BE2C (cell line): ENCODE measurements at regions not wholly inside any gene's neighbourhood (a gene's known extent, or its start where the extent isn't known, plus 50 kb on each side); places are given as distances from the start of the nearest gene placed in this dataset.

ENCODE experiments used
- DNase-seq: peaks from one replicate; pipeline ENCODE4 v3.0.0-alpha.2; 2020
- H3K27me3 ChIP-seq: fragments of 250-450 bp; sonication (Bioruptor Pico); 2 replicates; pipeline ENCODE4 v1.5.1; 2020; ENCODE audit warnings: mild to moderate bottlenecking
- H3K36me3 ChIP-seq: fragments of 250-450 bp; sonication (Bioruptor Pico); 2 replicates; pipeline ENCODE4 v1.5.1; 2020; ENCODE audit warnings: mild to moderate bottlenecking
- H3K4me1 ChIP-seq: fragments of 250-450 bp; sonication (Bioruptor Pico); 2 replicates; pipeline ENCODE4 v1.5.1; 2020
- H3K4me3 ChIP-seq: 2 replicates; pipeline ENCODE4 v1.5.1; 2011; ENCODE audit warnings: low read depth, low read length
- H3K9me3 ChIP-seq: fragments of 250-450 bp; sonication (Bioruptor Pico); 2 replicates; pipeline ENCODE4 v1.5.1; 2020
- TF ChIP-seq, protein P1 (sequence below): IDR thresholded peaks from 2 replicates; pipeline ENCODE4 v1.5.1; 2012; ENCODE audit warnings: mild to moderate bottlenecking, low read depth, low read length

DNA sequence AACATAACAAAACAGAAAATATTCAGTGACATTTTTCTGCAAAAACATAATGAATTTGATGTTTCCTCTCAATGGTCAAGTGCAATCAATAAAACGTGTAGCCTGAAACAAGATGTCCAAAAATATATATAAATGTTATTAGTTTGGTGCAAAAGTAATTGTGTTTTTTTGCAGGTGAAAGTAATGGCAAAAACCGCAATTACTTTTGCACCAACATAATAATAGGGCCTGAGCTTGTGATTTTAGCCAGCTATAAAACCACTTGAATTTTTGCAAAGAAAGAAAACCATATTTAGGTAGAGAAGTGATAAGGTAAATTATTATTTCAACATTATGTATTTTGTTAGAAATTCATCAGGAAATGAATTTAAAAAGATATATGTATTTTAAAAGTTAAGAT lies 475.3 kb upstream of the AMOT start:
- Histone ChIP-seq H3K4me1 (no peaks in the 10 kb centered on the region), H3K4me3 (no peak overlapping the region), H3K27me3 (no peaks in the 10 kb centered on the region), H3K36me3 (no peaks in the 10 kb centered on the region), H3K9me3 (no peaks in the 10 kb centered on the region)
- TF ChIP-seq, protein P1, sequence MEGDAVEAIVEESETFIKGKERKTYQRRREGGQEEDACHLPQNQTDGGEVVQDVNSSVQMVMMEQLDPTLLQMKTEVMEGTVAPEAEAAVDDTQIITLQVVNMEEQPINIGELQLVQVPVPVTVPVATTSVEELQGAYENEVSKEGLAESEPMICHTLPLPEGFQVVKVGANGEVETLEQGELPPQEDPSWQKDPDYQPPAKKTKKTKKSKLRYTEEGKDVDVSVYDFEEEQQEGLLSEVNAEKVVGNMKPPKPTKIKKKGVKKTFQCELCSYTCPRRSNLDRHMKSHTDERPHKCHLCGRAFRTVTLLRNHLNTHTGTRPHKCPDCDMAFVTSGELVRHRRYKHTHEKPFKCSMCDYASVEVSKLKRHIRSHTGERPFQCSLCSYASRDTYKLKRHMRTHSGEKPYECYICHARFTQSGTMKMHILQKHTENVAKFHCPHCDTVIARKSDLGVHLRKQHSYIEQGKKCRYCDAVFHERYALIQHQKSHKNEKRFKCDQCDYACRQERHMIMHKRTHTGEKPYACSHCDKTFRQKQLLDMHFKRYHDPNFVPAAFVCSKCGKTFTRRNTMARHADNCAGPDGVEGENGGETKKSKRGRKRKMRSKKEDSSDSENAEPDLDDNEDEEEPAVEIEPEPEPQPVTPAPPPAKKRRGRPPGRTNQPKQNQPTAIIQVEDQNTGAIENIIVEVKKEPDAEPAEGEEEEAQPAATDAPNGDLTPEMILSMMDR: no peak
- no peak for DNase-seq

DNA sequence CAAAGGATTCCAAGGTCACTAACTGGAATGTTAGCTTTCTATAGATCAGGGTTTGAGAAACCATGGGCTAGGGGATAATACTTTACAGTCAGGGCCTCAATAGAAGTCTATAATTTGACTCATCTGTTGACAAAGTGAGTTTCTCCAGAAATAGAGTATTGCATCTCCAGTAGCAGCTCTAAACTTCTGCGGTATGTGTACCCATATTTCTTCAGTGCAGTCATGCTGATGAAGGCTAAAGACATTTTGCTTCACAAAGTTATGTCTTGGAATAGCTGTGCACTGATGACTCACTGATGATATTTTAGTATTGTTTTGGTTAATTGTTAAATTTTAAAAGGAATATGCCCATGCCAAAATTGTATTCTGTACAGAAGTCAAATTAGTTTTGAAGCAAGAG lies 464.9 kb upstream of the AMOT start:
- no peaks in the 10 kb centered on the region for H3K36me3 ChIP-seq
- DNase-seq: no peak

DNA sequence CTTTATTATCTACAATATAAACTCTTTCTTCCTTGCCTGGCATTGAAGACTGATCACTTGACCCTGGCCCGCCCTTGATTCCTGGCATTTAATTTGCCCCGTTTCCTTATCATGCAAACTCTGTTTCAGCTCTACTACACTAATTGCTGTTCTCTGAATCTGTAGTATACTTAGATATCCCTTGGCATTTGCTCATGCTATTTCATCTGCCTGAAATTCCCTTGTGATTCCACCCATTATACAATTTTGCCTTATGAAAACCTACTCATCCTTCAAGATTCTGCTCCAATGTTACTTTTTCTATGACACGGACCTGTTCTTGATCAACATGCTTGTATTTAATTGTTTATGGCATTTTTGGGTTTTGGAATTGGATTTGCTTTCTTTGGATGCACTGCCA lies 459.9 kb upstream of the AMOT start:
- H3K4me3 ChIP-seq: no peak overlapping the region
- H3K4me1 ChIP-seq: no peaks in the 10 kb centered on the region
- DNase-seq: peak; percentile 9
- H3K9me3 ChIP-seq: no peaks in the 10 kb centered on the region
- no peaks in the 10 kb centered on the region for H3K36me3 ChIP-seq
- no peaks in the 10 kb centered on the region for H3K27me3 ChIP-seq
- TF ChIP-seq, protein P1: no peak

More for the DNA sequence above, 464.9 kb upstream of the AMOT start:
- Histone ChIP-seq H3K4me1 (no peaks in the 10 kb centered on the region), H3K4me3 (no peak overlapping the region), H3K9me3 (no peaks in the 10 kb centered on the region), H3K27me3 (no peaks in the 10 kb centered on the region)
- TF ChIP-seq, protein P1: no peak

DNA sequence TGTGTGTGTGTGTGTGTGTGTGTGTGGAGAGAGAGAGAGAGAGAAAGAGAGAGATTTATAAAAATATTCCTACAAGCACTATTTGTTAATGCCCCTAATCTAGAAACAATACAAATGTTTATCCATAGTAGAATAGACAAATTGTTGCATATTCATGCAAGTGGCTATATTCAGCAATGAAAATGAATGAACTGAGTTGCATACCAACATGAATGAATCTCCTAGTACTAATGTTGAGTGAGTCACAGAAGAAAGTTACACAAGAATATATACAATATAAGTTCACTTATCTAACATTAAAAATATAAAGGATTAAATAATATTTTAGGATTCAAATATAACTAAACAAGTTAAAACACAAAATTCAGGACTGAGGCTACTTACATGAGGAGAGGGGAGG lies 456.8 kb upstream of the AMOT start:
- Histone ChIP-seq H3K36me3 (no peaks in the 10 kb centered on the region), H3K27me3 (no peaks in the 10 kb centered on the region), H3K4me1 (no peaks in the 10 kb centered on the region), H3K9me3 (no peaks in the 10 kb centered on the region), H3K4me3 (no peak overlapping the region)
- TF ChIP-seq, protein P1: no peak
- no peak for DNase-seq

DNA sequence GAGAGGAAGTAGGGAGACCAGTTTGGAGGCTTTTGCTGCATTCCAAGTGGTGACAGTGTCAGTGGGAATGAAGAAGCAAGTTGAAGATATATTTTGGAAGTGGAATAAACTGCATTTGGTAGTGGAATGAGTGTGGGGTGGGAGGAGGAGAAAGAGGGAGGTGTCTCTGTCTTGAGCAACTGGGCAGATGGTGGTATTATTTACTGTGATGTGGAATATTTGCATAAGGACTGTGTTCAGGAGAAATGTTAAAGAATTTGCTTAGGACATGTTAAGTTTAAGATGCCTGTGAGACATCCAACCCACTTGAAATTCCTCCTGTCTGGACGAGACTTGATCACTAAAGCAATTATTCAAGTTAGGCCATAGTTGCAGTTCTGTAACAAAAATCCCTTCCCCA lies 448.9 kb upstream of the AMOT start:
- DNase-seq: no peak
- Histone ChIP-seq H3K27me3 (no peaks in the 10 kb centered on the region), H3K36me3 (no peaks in the 10 kb centered on the region), H3K9me3 (no peaks in the 10 kb centered on the region), H3K4me3 (no peak overlapping the region), H3K4me1 (peaks cover 7% of the 10 kb centered on the region; the same call in 1 of the 2 replicates)
- TF ChIP-seq, protein P1: no peak

DNA sequence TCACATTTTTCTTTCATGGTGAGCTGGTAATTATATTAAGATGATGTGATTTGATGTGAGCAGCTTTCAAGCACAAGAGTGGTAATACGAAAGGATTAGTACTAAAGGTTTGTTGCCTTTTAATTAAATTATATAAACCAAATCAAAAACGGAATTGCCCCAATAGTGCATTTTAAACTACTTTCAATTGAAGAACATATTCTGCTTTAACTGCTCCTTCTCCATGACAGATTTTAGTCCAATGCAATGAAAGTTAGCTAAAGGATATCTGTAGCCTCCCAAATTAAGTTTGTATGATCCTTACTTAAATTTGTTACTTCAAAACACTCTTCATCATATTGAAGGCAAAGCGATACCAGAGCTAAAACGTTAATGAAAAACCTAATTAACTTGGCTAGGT lies 447.1 kb upstream of the AMOT start:
- Histone ChIP-seq H3K9me3 (no peaks in the 10 kb centered on the region), H3K4me1 (peaks cover 7% of the 10 kb centered on the region; the same call in 1 of the 2 replicates), H3K27me3 (no peaks in the 10 kb centered on the region), H3K36me3 (no peaks in the 10 kb centered on the region), H3K4me3 (no peak overlapping the region)
- TF ChIP-seq, protein P1: no peak
- no peak for DNase-seq
